ENCODE measurements at regions not wholly inside any gene's neighbourhood (a gene's known extent, or its start where the extent isn't known, plus 50 kb on each side); places are given as distances from the start of the nearest gene placed in this dataset.

- no peaks in the 10 kb centered on the region for H3K9me3 ChIP-seq (ENCODE audit: control insufficient read depth, low read length)
- 83% methylated on average over 1 of the region's 1 CpG; no CpG with 5 or more reads in 1 of the 2 experiments for WGBS, 2 experiments
- no peaks in the 10 kb centered on the region for H3K4me1 ChIP-seq (ENCODE audit: control insufficient read depth, insufficient read depth, low read length)
- no peaks in the 10 kb centered on the region for H3K36me3 ChIP-seq (ENCODE audit: control insufficient read depth, insufficient read depth, low read length)
- no peak overlapping the region for H3K27ac ChIP-seq (ENCODE audit: insufficient read depth, low read depth, low read length, poor library complexity, severe bottlenecking)
- no peaks in the 10 kb centered on the region for H3K27me3 ChIP-seq (ENCODE audit: control insufficient read depth, insufficient read depth, low read length, poor library complexity, severe bottlenecking)
- H3K4me3 ChIP-seq (ENCODE audit: insufficient read depth, low read depth, low read length) = no peak overlapping the region
These were observed 442.3 kb downstream of the CDH26 start for GRCh38 chr20:60400567-60400966.

- Histone ChIP-seq H3K4me3 (ENCODE audit: insufficient read depth, low read depth, low read length) (no peak overlapping the region), H3K9me3 (ENCODE audit: control insufficient read depth, low read length) (no peaks in the 10 kb centered on the region), H3K27ac (ENCODE audit: insufficient read depth, low read depth, low read length, poor library complexity, severe bottlenecking) (no peak overlapping the region), H3K27me3 (ENCODE audit: control insufficient read depth, insufficient read depth, low read length, poor library complexity, severe bottlenecking) (no peaks in the 10 kb centered on the region), H3K4me1 (ENCODE audit: control insufficient read depth, insufficient read depth, low read length) (no peaks in the 10 kb centered on the region), H3K36me3 (ENCODE audit: control insufficient read depth, insufficient read depth, low read length) (no peaks in the 10 kb centered on the region)
- 90 to 91% methylated on average over 6 to 8 of the region's 8 CpGs for WGBS, 2 experiments
These were observed 444.2 kb downstream of the CDH26 start for GRCh38 chr20:60402189-60403058.

- Histone ChIP-seq H3K9me3 (ENCODE audit: control insufficient read depth, low read length) (no peaks in the 10 kb centered on the region), H3K36me3 (ENCODE audit: control insufficient read depth, insufficient read depth, low read length) (no peaks in the 10 kb centered on the region), H3K4me3 (ENCODE audit: insufficient read depth, low read depth, low read length) (no peak overlapping the region), H3K27ac (ENCODE audit: insufficient read depth, low read depth, low read length, poor library complexity, severe bottlenecking) (no peak overlapping the region), H3K27me3 (ENCODE audit: control insufficient read depth, insufficient read depth, low read length, poor library complexity, severe bottlenecking) (no peaks in the 10 kb centered on the region), H3K4me1 (ENCODE audit: control insufficient read depth, insufficient read depth, low read length) (no peaks in the 10 kb centered on the region)
- 90% methylated on average over 7 of the region's 8 CpGs for WGBS, 2 experiments
These were observed 445.0 kb downstream of the CDH26 start for GRCh38 chr20:60403105-60403741.

GRCh38 chr20:60407011-60407771, 449.0 kb downstream of the CDH26 start:
- H3K4me3 ChIP-seq (ENCODE audit: insufficient read depth, low read depth, low read length) = no peak overlapping the region
- 78 to 92% methylated on average over 8 to 10 of the region's 10 CpGs for WGBS, 2 experiments
- no peaks in the 10 kb centered on the region for H3K27me3 ChIP-seq (ENCODE audit: control insufficient read depth, insufficient read depth, low read length, poor library complexity, severe bottlenecking)
- H3K9me3 ChIP-seq (ENCODE audit: control insufficient read depth, low read length) = no peaks in the 10 kb centered on the region
- H3K27ac ChIP-seq (ENCODE audit: insufficient read depth, low read depth, low read length, poor library complexity, severe bottlenecking) = no peak overlapping the region
- H3K36me3 ChIP-seq (ENCODE audit: control insufficient read depth, insufficient read depth, low read length) = no peaks in the 10 kb centered on the region
- no peaks in the 10 kb centered on the region for H3K4me1 ChIP-seq (ENCODE audit: control insufficient read depth, insufficient read depth, low read length)

GRCh38 chr20:60407938-60408337, 449.7 kb downstream of the CDH26 start:
- Histone ChIP-seq H3K27ac (ENCODE audit: insufficient read depth, low read depth, low read length, poor library complexity, severe bottlenecking) (no peak overlapping the region), H3K4me3 (ENCODE audit: insufficient read depth, low read depth, low read length) (no peak overlapping the region), H3K4me1 (ENCODE audit: control insufficient read depth, insufficient read depth, low read length) (no peaks in the 10 kb centered on the region), H3K36me3 (ENCODE audit: control insufficient read depth, insufficient read depth, low read length) (no peaks in the 10 kb centered on the region), H3K9me3 (ENCODE audit: control insufficient read depth, low read length) (no peaks in the 10 kb centered on the region), H3K27me3 (ENCODE audit: control insufficient read depth, insufficient read depth, low read length, poor library complexity, severe bottlenecking) (no peaks in the 10 kb centered on the region)
- WGBS, 2 experiments = 85 to 94% methylated on average over 1 of the region's 1 CpG

- no peaks in the 10 kb centered on the region for H3K27me3 ChIP-seq (ENCODE audit: control insufficient read depth, insufficient read depth, low read length, poor library complexity, severe bottlenecking)
- H3K4me1 ChIP-seq (ENCODE audit: control insufficient read depth, insufficient read depth, low read length) = no peaks in the 10 kb centered on the region
- no peaks in the 10 kb centered on the region for H3K9me3 ChIP-seq (ENCODE audit: control insufficient read depth, low read length)
- 87 to 94% methylated on average over 4 of the region's 4 CpGs for WGBS, 2 experiments
- no peak overlapping the region for H3K27ac ChIP-seq (ENCODE audit: insufficient read depth, low read depth, low read length, poor library complexity, severe bottlenecking)
- H3K4me3 ChIP-seq (ENCODE audit: insufficient read depth, low read depth, low read length) = no peak overlapping the region
- H3K36me3 ChIP-seq (ENCODE audit: control insufficient read depth, insufficient read depth, low read length) = no peaks in the 10 kb centered on the region
These were observed 450.2 kb downstream of the CDH26 start for GRCh38 chr20:60408435-60408834.

GRCh38 chr20:60410618-60411264, 452.5 kb downstream of the CDH26 start:
- WGBS, 2 experiments = 90 to 94% methylated on average over 7 of the region's 7 CpGs
- H3K4me3 ChIP-seq (ENCODE audit: insufficient read depth, low read depth, low read length) = no peak overlapping the region
- H3K27me3 ChIP-seq (ENCODE audit: control insufficient read depth, insufficient read depth, low read length, poor library complexity, severe bottlenecking) = no peaks in the 10 kb centered on the region
- no peaks in the 10 kb centered on the region for H3K36me3 ChIP-seq (ENCODE audit: control insufficient read depth, insufficient read depth, low read length)
- H3K27ac ChIP-seq (ENCODE audit: insufficient read depth, low read depth, low read length, poor library complexity, severe bottlenecking) = no peak overlapping the region
- H3K4me1 ChIP-seq (ENCODE audit: control insufficient read depth, insufficient read depth, low read length) = no peaks in the 10 kb centered on the region
- H3K9me3 ChIP-seq (ENCODE audit: control insufficient read depth, low read length) = no peaks in the 10 kb centered on the region

GRCh38 chr20:60411813-60412212, 453.6 kb downstream of the CDH26 start:
- no peaks in the 10 kb centered on the region for H3K4me1 ChIP-seq (ENCODE audit: control insufficient read depth, insufficient read depth, low read length)
- H3K36me3 ChIP-seq (ENCODE audit: control insufficient read depth, insufficient read depth, low read length) = no peaks in the 10 kb centered on the region
- 96% methylated on average over 8 of the region's 8 CpGs for WGBS, 2 experiments
- H3K27me3 ChIP-seq (ENCODE audit: control insufficient read depth, insufficient read depth, low read length, poor library complexity, severe bottlenecking) = no peaks in the 10 kb centered on the region
- H3K27ac ChIP-seq (ENCODE audit: insufficient read depth, low read depth, low read length, poor library complexity, severe bottlenecking) = no peak overlapping the region
- no peaks in the 10 kb centered on the region for H3K9me3 ChIP-seq (ENCODE audit: control insufficient read depth, low read length)
- H3K4me3 ChIP-seq (ENCODE audit: insufficient read depth, low read depth, low read length) = no peak overlapping the region

- H3K36me3 ChIP-seq (ENCODE audit: control insufficient read depth, insufficient read depth, low read length) = no peaks in the 10 kb centered on the region
- H3K4me3 ChIP-seq (ENCODE audit: insufficient read depth, low read depth, low read length) = no peak overlapping the region
- H3K27ac ChIP-seq (ENCODE audit: insufficient read depth, low read depth, low read length, poor library complexity, severe bottlenecking) = no peak overlapping the region
- WGBS, 2 experiments = 91 to 95% methylated on average over 5 of the region's 5 CpGs
- H3K27me3 ChIP-seq (ENCODE audit: control insufficient read depth, insufficient read depth, low read length, poor library complexity, severe bottlenecking) = no peaks in the 10 kb centered on the region
- H3K4me1 ChIP-seq (ENCODE audit: control insufficient read depth, insufficient read depth, low read length) = no peaks in the 10 kb centered on the region
- no peaks in the 10 kb centered on the region for H3K9me3 ChIP-seq (ENCODE audit: control insufficient read depth, low read length)
These were observed 462.5 kb downstream of the CDH26 start for GRCh38 chr20:60420676-60421229.
